Activated CD4-positive, alpha-beta memory T cell treated with anti-CD3 and anti-CD28 coated beads for 36 hours (primary cell): ENCODE measurements at regions not wholly inside any gene's neighbourhood (a gene's known extent, or its start where the extent isn't known, plus 50 kb on each side); places are given as distances from the start of the nearest gene placed in this dataset.

Experiments used
- CTCF ChIA-PET: fragments of 350-600 bp; sonication (Branson Sonifier 250); formaldehyde crosslinking; loops from one replicate; lab custom pipeline; 2021; ENCODE audit warnings: antibody characterized with exemption, inconsistent platforms; lab: Charles Lee
- POLR2A ChIA-PET: fragments of 350-600 bp; sonication (Branson Sonifier 250); formaldehyde crosslinking; loops from one replicate; lab custom pipeline; 2021; ENCODE audit warnings: antibody characterized with exemption; lab: Charles Lee
- DNase-seq: peaks from one replicate; pipeline ENCODE4 v3.0.0-alpha.2; 2020
- H3K27ac Mint-ChIP-seq: one replicate; pipeline ENCODE4 v1.8.0; 2021; ENCODE audit warnings: mixed read lengths
- H3K27me3 Mint-ChIP-seq: one replicate; pipeline ENCODE4 v1.8.0; 2021; ENCODE audit warnings: mixed read lengths
- H3K36me3 Mint-ChIP-seq: one replicate; pipeline ENCODE4 v1.8.0; 2021; ENCODE audit warnings: mixed read lengths
- H3K4me1 Mint-ChIP-seq: one replicate; pipeline ENCODE4 v1.8.0; 2021; ENCODE audit warnings: low read depth, mixed read lengths
- H3K4me3 Mint-ChIP-seq: one replicate; pipeline ENCODE4 v1.8.0; 2021; ENCODE audit warnings: mild to moderate bottlenecking, mixed read lengths
- H3K9me3 Mint-ChIP-seq: one replicate; pipeline ENCODE4 v1.8.0; 2021; ENCODE audit warnings: mixed read lengths
- intact Hi-C: fragments of 100-400 bp; cut with micrococcal nuclease; formaldehyde crosslinking; loops from one replicate; pipeline ENCODE4 v1.15.1; 2023

GRCh38 chr10:28733245-28733644 lies 55.9 kb downstream of the BAMBI start:
- ChIA-PET CTCF (no interaction called here), POLR2A (no interaction called here)
- peaks cover 9% of the 10 kb centered on the region for H3K9me3 Mint-ChIP-seq
- H3K27ac Mint-ChIP-seq = no peak overlapping the region
- H3K36me3 Mint-ChIP-seq = peaks cover 3% of the 10 kb centered on the region
- intact Hi-C loops = no loop called here
- peaks cover 4% of the 10 kb centered on the region for H3K4me1 Mint-ChIP-seq
- peaks cover 1% of the 10 kb centered on the region for H3K27me3 Mint-ChIP-seq
- H3K4me3 Mint-ChIP-seq = no peak overlapping the region
- no peak for DNase-seq

- intact Hi-C loops = no loop called here
Measured at GRCh38 chr10:28733647-28734046, 56.3 kb downstream of the BAMBI start.

GRCh38 chr10:28734938-28735759 lies 57.8 kb downstream of the BAMBI start:
- ChIA-PET CTCF (interaction anchor here (0.8 kb wide), 1 partner anchor 332 kb away, joined by 3 read pairs; no protein-coding TSS in a partner anchor), POLR2A (no interaction called here)
- intact Hi-C loops = no loop called here
- peaks cover 3% of the 10 kb centered on the region for H3K36me3 Mint-ChIP-seq
- no peak for DNase-seq
- H3K27me3 Mint-ChIP-seq = peaks cover 8% of the 10 kb centered on the region
- H3K4me3 Mint-ChIP-seq = no peak overlapping the region
- H3K9me3 Mint-ChIP-seq = peaks cover 9% of the 10 kb centered on the region
- peaks cover 3% of the 10 kb centered on the region for H3K4me1 Mint-ChIP-seq
- H3K27ac Mint-ChIP-seq = no peak overlapping the region

More at GRCh38 chr10:28733647-28734046, 56.3 kb downstream of the BAMBI start:
- POLR2A ChIA-PET = no interaction called here
- Mint-ChIP-seq H3K36me3 (peaks cover 3% of the 10 kb centered on the region), H3K9me3 (peaks cover 9% of the 10 kb centered on the region), H3K4me3 (no peak overlapping the region), H3K4me1 (peaks cover 4% of the 10 kb centered on the region), H3K27ac (no peak overlapping the region), H3K27me3 (peaks cover 4% of the 10 kb centered on the region)
- CTCF ChIA-PET = no interaction called here
- DNase-seq = no peak

- H3K27me3 Mint-ChIP-seq = peaks cover 8% of the 10 kb centered on the region
- H3K36me3 Mint-ChIP-seq = peaks cover 3% of the 10 kb centered on the region
- DNase-seq = no peak
- H3K9me3 Mint-ChIP-seq = peaks cover 9% of the 10 kb centered on the region
- H3K4me1 Mint-ChIP-seq = no peaks in the 10 kb centered on the region
- intact Hi-C loops = no loop called here
- ChIA-PET CTCF (interaction anchor here (0.7 to 1.3 kb wide), 2 partner anchors 73 to 1110 kb away, joined by 3 to 5 read pairs; no protein-coding TSS in a partner anchor), POLR2A (no interaction called here)
- no peak overlapping the region for H3K27ac Mint-ChIP-seq
- H3K4me3 Mint-ChIP-seq = no peak overlapping the region
Measured at GRCh38 chr10:28737096-28737495, 59.8 kb downstream of the BAMBI start.

- ChIA-PET POLR2A (no interaction called here), CTCF (interaction anchor here (1.3 kb wide), 1 partner anchor 74 kb away, joined by 5 read pairs; no protein-coding TSS in a partner anchor)
- no peak for DNase-seq
- Mint-ChIP-seq H3K4me1 (no peaks in the 10 kb centered on the region), H3K4me3 (no peak overlapping the region), H3K9me3 (peaks cover 9% of the 10 kb centered on the region), H3K27me3 (peaks cover 8% of the 10 kb centered on the region), H3K36me3 (no peaks in the 10 kb centered on the region), H3K27ac (no peak overlapping the region)
- intact Hi-C loops = no loop called here
Measured at GRCh38 chr10:28738200-28738599, 60.9 kb downstream of the BAMBI start.

GRCh38 chr10:28743576-28743975 lies 66.3 kb downstream of the BAMBI start:
- no peaks in the 10 kb centered on the region for H3K36me3 Mint-ChIP-seq
- intact Hi-C loops = no loop called here
- no peak overlapping the region for H3K27ac Mint-ChIP-seq
- ChIA-PET POLR2A (no interaction called here), CTCF (interaction anchor here (1.2 kb wide), 1 partner anchor 12 kb away, joined by 3 read pairs; no protein-coding TSS in a partner anchor)
- peaks cover 6% of the 10 kb centered on the region for H3K9me3 Mint-ChIP-seq
- no peak overlapping the region for H3K4me3 Mint-ChIP-seq
- H3K27me3 Mint-ChIP-seq = peaks cover 7% of the 10 kb centered on the region
- no peaks in the 10 kb centered on the region for H3K4me1 Mint-ChIP-seq
- DNase-seq = no peak

GRCh38 chr10:28744069-28744768 lies 66.9 kb downstream of the BAMBI start:
- Mint-ChIP-seq H3K27ac (no peak overlapping the region), H3K9me3 (peaks cover 6% of the 10 kb centered on the region), H3K36me3 (no peaks in the 10 kb centered on the region), H3K27me3 (peaks cover 2% of the 10 kb centered on the region), H3K4me1 (no peaks in the 10 kb centered on the region), H3K4me3 (no peak overlapping the region)
- no peak for DNase-seq
- intact Hi-C loops = no loop called here
- ChIA-PET CTCF (no interaction called here), POLR2A (no interaction called here)

- DNase-seq = no peak
- peaks cover 3% of the 10 kb centered on the region for H3K9me3 Mint-ChIP-seq
- POLR2A ChIA-PET = no interaction called here
- H3K27ac Mint-ChIP-seq = no peak overlapping the region
- H3K4me1 Mint-ChIP-seq = no peaks in the 10 kb centered on the region
- H3K36me3 Mint-ChIP-seq = no peaks in the 10 kb centered on the region
- H3K27me3 Mint-ChIP-seq = peaks cover 13% of the 10 kb centered on the region
- no peak overlapping the region for H3K4me3 Mint-ChIP-seq
- intact Hi-C loops = no loop called here
- CTCF ChIA-PET = interaction anchor here (0.7 to 1.1 kb wide), 2 partner anchors 12 to 91 kb away, joined by 3 read pairs; no protein-coding TSS in a partner anchor
Measured at GRCh38 chr10:28754930-28755718, 77.8 kb downstream of the BAMBI start.

GRCh38 chr10:28761084-28761846 lies 83.9 kb downstream of the BAMBI start:
- no peak for DNase-seq
- Mint-ChIP-seq H3K27ac (no peak overlapping the region), H3K27me3 (peaks cover 8% of the 10 kb centered on the region), H3K4me3 (no peak overlapping the region), H3K36me3 (no peaks in the 10 kb centered on the region), H3K9me3 (no peaks in the 10 kb centered on the region), H3K4me1 (no peaks in the 10 kb centered on the region)
- intact Hi-C loops = no loop called here
- CTCF ChIA-PET = no interaction called here
- POLR2A ChIA-PET = no interaction called here

GRCh38 chr10:28763471-28764170 lies 86.3 kb downstream of the BAMBI start:
- Mint-ChIP-seq H3K4me1 (no peaks in the 10 kb centered on the region), H3K27me3 (peaks cover 9% of the 10 kb centered on the region), H3K36me3 (no peaks in the 10 kb centered on the region), H3K27ac (no peak overlapping the region), H3K4me3 (no peak overlapping the region), H3K9me3 (no peaks in the 10 kb centered on the region)
- no peak for DNase-seq
- intact Hi-C loops = no loop called here
- ChIA-PET CTCF (no interaction called here), POLR2A (no interaction called here)

- Mint-ChIP-seq H3K4me3 (no peak overlapping the region), H3K27ac (no peak overlapping the region), H3K27me3 (peaks cover 12% of the 10 kb centered on the region), H3K36me3 (no peaks in the 10 kb centered on the region), H3K4me1 (no peaks in the 10 kb centered on the region), H3K9me3 (no peaks in the 10 kb centered on the region)
- no peak for DNase-seq
- ChIA-PET POLR2A (no interaction called here), CTCF (no interaction called here)
- intact Hi-C loops = no loop called here
Measured at GRCh38 chr10:28765641-28766040, 88.3 kb downstream of the BAMBI start.
